ENCODE measurements at regions not wholly inside any gene's neighbourhood (a gene's known extent, or its start where the extent isn't known, plus 50 kb on each side); places are given as distances from the start of the nearest gene placed in this dataset.

DNA sequence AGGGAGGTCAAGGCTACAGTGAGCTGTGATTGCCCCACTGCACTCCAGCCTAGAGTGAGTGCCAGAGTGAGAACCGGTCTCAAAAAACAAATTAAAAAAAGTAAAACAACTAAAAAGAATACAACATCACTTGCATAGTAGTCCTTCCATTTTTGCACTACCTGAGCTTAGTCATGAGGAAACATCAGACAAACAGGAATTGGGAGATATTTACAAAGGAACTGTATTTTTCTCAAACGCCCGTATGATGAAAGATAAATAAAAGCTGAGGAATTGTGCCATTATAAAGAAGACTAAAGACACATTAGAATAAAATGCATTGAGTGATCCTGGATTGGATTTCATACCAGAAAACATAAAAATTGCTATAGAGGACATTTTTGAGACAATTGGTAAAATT, 50.0 kb upstream of the ATP8B1 start:
- H3K9me3 ChIP-seq (ENCODE audit: severe bottlenecking) = no peaks in the 10 kb centered on the region
- H3K4me3 ChIP-seq (ENCODE audit: severe bottlenecking) = no peak overlapping the region
- no peak for ATAC-seq (ENCODE audit: low read depth)
- H3K27ac ChIP-seq (ENCODE audit: poor library complexity, severe bottlenecking) = no peak overlapping the region
- TF ChIP-seq, protein P1, sequence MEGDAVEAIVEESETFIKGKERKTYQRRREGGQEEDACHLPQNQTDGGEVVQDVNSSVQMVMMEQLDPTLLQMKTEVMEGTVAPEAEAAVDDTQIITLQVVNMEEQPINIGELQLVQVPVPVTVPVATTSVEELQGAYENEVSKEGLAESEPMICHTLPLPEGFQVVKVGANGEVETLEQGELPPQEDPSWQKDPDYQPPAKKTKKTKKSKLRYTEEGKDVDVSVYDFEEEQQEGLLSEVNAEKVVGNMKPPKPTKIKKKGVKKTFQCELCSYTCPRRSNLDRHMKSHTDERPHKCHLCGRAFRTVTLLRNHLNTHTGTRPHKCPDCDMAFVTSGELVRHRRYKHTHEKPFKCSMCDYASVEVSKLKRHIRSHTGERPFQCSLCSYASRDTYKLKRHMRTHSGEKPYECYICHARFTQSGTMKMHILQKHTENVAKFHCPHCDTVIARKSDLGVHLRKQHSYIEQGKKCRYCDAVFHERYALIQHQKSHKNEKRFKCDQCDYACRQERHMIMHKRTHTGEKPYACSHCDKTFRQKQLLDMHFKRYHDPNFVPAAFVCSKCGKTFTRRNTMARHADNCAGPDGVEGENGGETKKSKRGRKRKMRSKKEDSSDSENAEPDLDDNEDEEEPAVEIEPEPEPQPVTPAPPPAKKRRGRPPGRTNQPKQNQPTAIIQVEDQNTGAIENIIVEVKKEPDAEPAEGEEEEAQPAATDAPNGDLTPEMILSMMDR (IDR thresholded peaks at IDR 0.05; ENCODE audit: poor library complexity, severe bottlenecking) = no peak
- no peaks in the 10 kb centered on the region for H3K4me1 ChIP-seq (ENCODE audit: insufficient read depth, poor library complexity, severe bottlenecking)
- H3K27me3 ChIP-seq (ENCODE audit: insufficient read depth, poor library complexity, severe bottlenecking) = no peaks in the 10 kb centered on the region
- H3K36me3 ChIP-seq (ENCODE audit: low read depth) = no peaks in the 10 kb centered on the region
- DNase-seq (ENCODE audit: low spot score) = no peak
